NT2/D1 (cell line): ENCODE measurements at regions not wholly inside any gene's neighbourhood (a gene's known extent, or its start where the extent isn't known, plus 50 kb on each side); places are given as distances from the start of the nearest gene placed in this dataset.

Experiments used
- DNase-seq: peaks from one replicate; pipeline ENCODE4 v3.0.0-alpha.2; 2011; ENCODE audit warnings: low read depth, low spot score
- H3K27me3 ChIP-seq: 2 replicates; pipeline ENCODE4 v1.6.0; 2011; ENCODE audit warnings: mild to moderate bottlenecking; ENCODE audit not compliant: insufficient read length, insufficient read depth
- H3K36me3 ChIP-seq: 2 replicates; pipeline ENCODE4 v1.6.1; 2011; ENCODE audit warnings: mild to moderate bottlenecking, low read length, mixed read lengths; ENCODE audit not compliant: insufficient read depth, insufficient read length
- H3K4me1 ChIP-seq: 2 replicates; pipeline ENCODE4 v1.5.1; 2011; ENCODE audit not compliant: insufficient read depth, insufficient read length
- H3K4me3 ChIP-seq: 2 replicates; pipeline ENCODE4 v1.5.1; 2011; ENCODE audit warnings: low read depth; ENCODE audit not compliant: insufficient read length
- H3K9ac ChIP-seq: 2 replicates; pipeline ENCODE4 v1.6.0; 2011; ENCODE audit warnings: low read depth; ENCODE audit not compliant: insufficient read length
- H3K9me3 ChIP-seq: 2 replicates; pipeline ENCODE4 v1.5.1; 2011; ENCODE audit warnings: mild to moderate bottlenecking, low read length; ENCODE audit not compliant: insufficient read depth
- SUZ12 ChIP-seq: IDR thresholded peaks from 2 replicates; pipeline ENCODE4 v1.6.1; 2011; ENCODE audit not compliant: insufficient read length, insufficient read depth; ENCODE audit errors: extremely low read depth
- YY1 ChIP-seq: IDR thresholded peaks from 2 replicates; pipeline ENCODE4 v1.6.1; 2011; ENCODE audit not compliant: insufficient read length, insufficient read depth
- ZNF274 ChIP-seq: IDR thresholded peaks from 2 replicates; pipeline ENCODE4 v1.6.1; 2011; ENCODE audit warnings: mild to moderate bottlenecking, low read depth, low read length

GRCh38 chr1:221437171-221437570, 304.7 kb downstream of the DUSP10 start:
- H3K36me3 ChIP-seq = no peaks in the 10 kb centered on the region
- H3K9me3 ChIP-seq = no peaks in the 10 kb centered on the region
- no peaks in the 10 kb centered on the region for H3K27me3 ChIP-seq
- H3K4me1 ChIP-seq = no peaks in the 10 kb centered on the region
- H3K9ac ChIP-seq = no peak overlapping the region
- no peak for DNase-seq
- TF ChIP-seq SUZ12 = no peak
- H3K4me3 ChIP-seq = no peak overlapping the region

- Histone ChIP-seq H3K4me1 (no peaks in the 10 kb centered on the region), H3K9ac (no peak overlapping the region), H3K4me3 (no peak overlapping the region), H3K9me3 (no peaks in the 10 kb centered on the region), H3K36me3 (no peaks in the 10 kb centered on the region), H3K27me3 (no peaks in the 10 kb centered on the region)
- TF ChIP-seq YY1 (no peak), SUZ12 (no peak), ZNF274 (no peak)
- DNase-seq = no peak
Measured at GRCh38 chr1:221437926-221438325, 304.0 kb downstream of the DUSP10 start.

- Histone ChIP-seq H3K9ac (no peak overlapping the region), H3K27me3 (no peaks in the 10 kb centered on the region), H3K4me3 (no peak overlapping the region), H3K4me1 (no peaks in the 10 kb centered on the region), H3K36me3 (no peaks in the 10 kb centered on the region), H3K9me3 (no peaks in the 10 kb centered on the region)
- DNase-seq = no peak
- TF ChIP-seq YY1 (no peak), SUZ12 (no peak), ZNF274 (no peak)
Measured at GRCh38 chr1:221439008-221439746, 302.7 kb downstream of the DUSP10 start.

GRCh38 chr1:221439747-221440501, 302.0 kb downstream of the DUSP10 start:
- Histone ChIP-seq H3K27me3 (no peaks in the 10 kb centered on the region), H3K4me1 (no peaks in the 10 kb centered on the region), H3K9me3 (no peaks in the 10 kb centered on the region), H3K36me3 (no peaks in the 10 kb centered on the region), H3K9ac (no peak overlapping the region), H3K4me3 (no peak overlapping the region)
- DNase-seq = no peak
- TF ChIP-seq ZNF274 (no peak), SUZ12 (no peak), YY1 (no peak)

- no peak for DNase-seq
- H3K9me3 ChIP-seq = no peaks in the 10 kb centered on the region
- no peak overlapping the region for H3K4me3 ChIP-seq
- no peak for TF ChIP-seq SUZ12
- TF ChIP-seq YY1 = no peak
- no peak for TF ChIP-seq ZNF274
- no peaks in the 10 kb centered on the region for H3K4me1 ChIP-seq
- H3K36me3 ChIP-seq = no peaks in the 10 kb centered on the region
- no peaks in the 10 kb centered on the region for H3K27me3 ChIP-seq
- H3K9ac ChIP-seq = no peak overlapping the region
Measured at GRCh38 chr1:221440658-221441057, 301.2 kb downstream of the DUSP10 start.

GRCh38 chr1:221442056-221442455, 299.8 kb downstream of the DUSP10 start:
- H3K27me3 ChIP-seq = no peaks in the 10 kb centered on the region
- DNase-seq = no peak
- H3K9ac ChIP-seq = no peak overlapping the region
- no peaks in the 10 kb centered on the region for H3K36me3 ChIP-seq
- TF ChIP-seq ZNF274 = no peak
- TF ChIP-seq SUZ12 = no peak
- TF ChIP-seq YY1 = no peak
- no peak overlapping the region for H3K4me3 ChIP-seq
- H3K9me3 ChIP-seq = no peaks in the 10 kb centered on the region
- no peaks in the 10 kb centered on the region for H3K4me1 ChIP-seq

DNA sequence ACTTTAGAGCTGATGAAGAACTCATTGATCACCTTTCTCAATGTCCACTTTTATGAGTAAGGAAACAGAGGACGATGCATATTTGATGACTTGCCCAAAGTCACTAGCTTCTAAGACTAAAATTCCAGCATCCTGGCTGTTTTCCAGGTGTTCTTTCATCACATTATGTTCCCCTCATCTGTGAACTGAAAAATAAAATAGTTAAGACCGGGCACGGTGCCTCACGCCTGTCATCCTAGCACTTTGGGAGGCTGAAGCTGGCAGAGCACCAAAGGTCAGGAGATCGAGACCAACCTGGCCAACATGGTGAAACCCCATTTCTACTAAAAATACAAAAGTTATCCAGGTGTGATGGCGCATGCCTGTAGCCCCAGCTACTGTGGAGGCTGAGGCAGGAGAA, 297.5 kb downstream of the DUSP10 start:
- no peaks in the 10 kb centered on the region for H3K9me3 ChIP-seq
- H3K4me3 ChIP-seq = no peak overlapping the region
- H3K9ac ChIP-seq = no peak overlapping the region
- DNase-seq = no peak
- H3K27me3 ChIP-seq = no peaks in the 10 kb centered on the region
- no peaks in the 10 kb centered on the region for H3K4me1 ChIP-seq
- TF ChIP-seq ZNF274 (no peak), YY1 (no peak), SUZ12 (no peak)
- H3K36me3 ChIP-seq = no peaks in the 10 kb centered on the region
